H9 (cell line): ENCODE measurements at regions not wholly inside any gene's neighbourhood (a gene's known extent, or its start where the extent isn't known, plus 50 kb on each side); places are given as distances from the start of the nearest gene placed in this dataset.

Experiments used
- DNase-seq: peaks from one replicate; pipeline ENCODE4 v3.0.0-alpha.2; 2017
- H2AFZ ChIP-seq: one replicate; pipeline ENCODE4 v1.6.1; 2013; ENCODE audit warnings: mild to moderate bottlenecking, low read length, control low read depth, moderate library complexity
- H2AK5ac ChIP-seq: 2 replicates; pipeline ENCODE4 v1.6.1; 2013; ENCODE audit warnings: low read length, control low read depth, mixed read lengths; ENCODE audit not compliant: insufficient read length
- H2BK120ac ChIP-seq: one replicate; pipeline ENCODE4 v1.6.1; 2013; ENCODE audit warnings: low read depth, mild to moderate bottlenecking, low read length, control low read depth, inconsistent platforms; ENCODE audit not compliant: poor library complexity, severe bottlenecking
- H2BK12ac ChIP-seq: 2 replicates; pipeline ENCODE4 v1.6.1; 2013; ENCODE audit warnings: low read length, control low read depth, mixed read lengths, low read depth; ENCODE audit not compliant: insufficient read length
- H2BK15ac ChIP-seq: 2 replicates; pipeline ENCODE4 v1.6.1; 2013; ENCODE audit warnings: low read depth, low read length, control low read depth
- H2BK20ac ChIP-seq: one replicate; pipeline ENCODE4 v1.6.1; 2013; ENCODE audit warnings: low read depth, mild to moderate bottlenecking, low read length, control low read depth, inconsistent platforms; ENCODE audit not compliant: poor library complexity, severe bottlenecking
- H2BK5ac ChIP-seq: 2 replicates; pipeline ENCODE4 v1.6.1; 2013; ENCODE audit warnings: low read length, control low read depth, mixed read lengths; ENCODE audit not compliant: insufficient read length
- H3K14ac ChIP-seq: 2 replicates; pipeline ENCODE4 v1.6.1; 2013; ENCODE audit warnings: low read length, control low read depth; ENCODE audit not compliant: insufficient read depth
- H3K18ac ChIP-seq: 2 replicates; pipeline ENCODE4 v1.6.1; 2013; ENCODE audit warnings: low read depth, mild to moderate bottlenecking, mixed read lengths, low read length, control low read depth; ENCODE audit not compliant: insufficient read length
- H3K23ac ChIP-seq: 2 replicates; pipeline ENCODE4 v1.6.1; 2013; ENCODE audit warnings: low read length, control low read depth, mixed read lengths, low read depth; ENCODE audit not compliant: insufficient read length
- H3K23me2 ChIP-seq: 2 replicates; pipeline ENCODE4 v1.6.1; 2013; ENCODE audit warnings: low read depth, mild to moderate bottlenecking, mixed read lengths, low read length, control low read depth; ENCODE audit not compliant: insufficient read length, poor library complexity, severe bottlenecking
- H3K27ac ChIP-seq: 2 replicates; pipeline ENCODE4 v1.5.1; 2013; ENCODE audit warnings: low read length, control low read depth, mixed read lengths, low read depth; ENCODE audit not compliant: insufficient read length
- H3K27me3 ChIP-seq: 2 replicates; pipeline ENCODE4 v1.6.1; 2013; ENCODE audit warnings: low read length, control low read depth, inconsistent platforms; ENCODE audit not compliant: insufficient read depth
- H3K4ac ChIP-seq: 2 replicates; pipeline ENCODE4 v1.6.1; 2013; ENCODE audit warnings: low read depth, mild to moderate bottlenecking, control low read depth, inconsistent platforms, low read length, moderate library complexity
- H3K4me1 ChIP-seq: 2 replicates; pipeline ENCODE4 v1.6.1; 2013; ENCODE audit warnings: low read length, control low read depth, inconsistent platforms; ENCODE audit not compliant: insufficient read depth
- H3K4me2 ChIP-seq: 2 replicates; pipeline ENCODE4 v1.6.1; 2013; ENCODE audit warnings: low read length, control low read depth, mixed read lengths; ENCODE audit not compliant: insufficient read length, insufficient read depth
- H3K56ac ChIP-seq: 2 replicates; pipeline ENCODE4 v1.6.1; 2013; ENCODE audit warnings: low read depth, mild to moderate bottlenecking, mixed read lengths, low read length, control low read depth; ENCODE audit not compliant: insufficient read length
- H3K79me1 ChIP-seq: 2 replicates; pipeline ENCODE4 v1.6.1; 2013; ENCODE audit warnings: low read depth, mild to moderate bottlenecking, moderate library complexity, low read length, control low read depth, inconsistent platforms; ENCODE audit not compliant: insufficient read depth, poor library complexity, severe bottlenecking
- H3K79me2 ChIP-seq: 2 replicates; pipeline ENCODE4 v1.6.1; 2013; ENCODE audit warnings: low read length, control low read depth, inconsistent platforms; ENCODE audit not compliant: insufficient read depth
- H3K9ac ChIP-seq: 2 replicates; pipeline ENCODE4 v1.6.1; 2013; ENCODE audit warnings: low read length, control low read depth, mixed read lengths; ENCODE audit not compliant: insufficient read length; ENCODE audit errors: extremely low read depth
- H3K9me3 ChIP-seq: one replicate; pipeline ENCODE4 v1.6.1; 2013; ENCODE audit warnings: low read depth, low read length, inconsistent platforms; ENCODE audit not compliant: control insufficient read depth
- H3T11ph ChIP-seq: one replicate; pipeline ENCODE4 v1.6.1; 2013; ENCODE audit warnings: mild to moderate bottlenecking, low read length, control low read depth, inconsistent platforms
- H4K20me1 ChIP-seq: one replicate; pipeline ENCODE4 v1.6.1; 2013; ENCODE audit not compliant: control insufficient read depth, insufficient read length, insufficient read depth
- H4K5ac ChIP-seq: 2 replicates; pipeline ENCODE4 v1.6.1; 2013; ENCODE audit warnings: low read depth, mild to moderate bottlenecking, mixed read lengths, low read length, control low read depth; ENCODE audit not compliant: insufficient read length
- H4K8ac ChIP-seq: replicated peaks from 2 replicates; pipeline ENCODE4 v1.6.1; 2013; ENCODE audit warnings: low read length, control low read depth, mixed read lengths, low read depth; ENCODE audit not compliant: insufficient read length
- H4K91ac ChIP-seq: 2 replicates; pipeline ENCODE4 v1.6.1; 2013; ENCODE audit warnings: low read depth, mild to moderate bottlenecking, moderate library complexity, mixed read lengths, low read length, control low read depth; ENCODE audit not compliant: insufficient read length
- H3K27ac Mint-ChIP-seq, 3 experiments: 2 replicates in 2 of 3; 3 replicates in 1 of 3; pipeline ENCODE4 v1.8.0; 2020 to 2021; ENCODE audit warnings: mixed read lengths in 3 of 3, mild to moderate bottlenecking in 1 of 3, moderate library complexity in 1 of 3
- H3K27me3 Mint-ChIP-seq: 2 replicates; pipeline ENCODE4 v1.8.0; 2021; ENCODE audit warnings: low read depth, mild to moderate bottlenecking, moderate library complexity, mixed read lengths
- H3K36me3 Mint-ChIP-seq, 3 experiments: 2 replicates in 2 of 3; 3 replicates in 1 of 3; pipeline ENCODE4 v1.8.0; 2020 to 2021; ENCODE audit warnings: low read depth in 3 of 3, mixed read lengths in 3 of 3; ENCODE audit not compliant: insufficient read depth in 1 of 3
- H3K4me1 Mint-ChIP-seq, 2 experiments: 2 replicates each; pipeline ENCODE4 v1.8.0; 2020; ENCODE audit warnings: mixed read lengths in 2 of 2
- H3K4me3 Mint-ChIP-seq, 2 experiments: 2 replicates in 1 of 2; 3 replicates in 1 of 2; pipeline ENCODE4 v1.8.0; 2020 to 2021; ENCODE audit warnings: mild to moderate bottlenecking in 2 of 2, mixed read lengths in 2 of 2, moderate library complexity in 1 of 2
- H3K9me3 Mint-ChIP-seq, 2 experiments: 2 replicates in 1 of 2; 3 replicates in 1 of 2; pipeline ENCODE4 v1.8.0; 2020; ENCODE audit warnings: mild to moderate bottlenecking in 2 of 2, mixed read lengths in 2 of 2, moderate library complexity in 1 of 2
- CTCF ChIP-seq: fragments of 200-600 bp; sonication (generic); conservative IDR thresholded peaks from 3 replicates; pipeline ENCODE4 v1.8.0; 2021; ENCODE audit warnings: antibody characterized with exemption, mild to moderate bottlenecking
- WGBS: extraction: QIAGEN DNeasy Blood & Tissue Kit; methylation state at CpG from one replicate; pipeline ENCODE4 v1.1.7; 2013; ENCODE audit warnings: missing lambda C conversion rate, low lambda C conversion rate, mixed read lengths; ENCODE audit not compliant: insufficient read length; ENCODE audit errors: extremely low coverage; 5-methylcytosine and 5-hydroxymethylcytosine counted together

- no peak overlapping the region for H3K27ac Mint-ChIP-seq
These were observed 719.3 kb downstream of the NR2F1-AS1 start for GRCh38 chr5:92861531-92862285.

More at GRCh38 chr5:92861531-92862285, 719.3 kb downstream of the NR2F1-AS1 start:
- no peak overlapping the region for H4K91ac ChIP-seq
- TF ChIP-seq CTCF = no peak
- no peak overlapping the region for H3K56ac ChIP-seq
- no peak overlapping the region for H2AFZ ChIP-seq
- H3T11ph ChIP-seq = no peak overlapping the region
- no peak overlapping the region for H2BK20ac ChIP-seq
- no peak overlapping the region for H3K18ac ChIP-seq
- no peak overlapping the region for H3K4me2 ChIP-seq
- H3K23me2 ChIP-seq = no peaks in the 10 kb centered on the region
- no peak overlapping the region for H2BK12ac ChIP-seq
- no peaks in the 10 kb centered on the region for H3K36me3 Mint-ChIP-seq
- H3K4me3 Mint-ChIP-seq = no peak overlapping the region
- H3K9me3 Mint-ChIP-seq = no peaks in the 10 kb centered on the region
- H3K9ac ChIP-seq = no peak overlapping the region
- H2BK5ac ChIP-seq = no peak overlapping the region
- no peak for DNase-seq
- H3K14ac ChIP-seq = no peak overlapping the region
- H4K8ac ChIP-seq = no peak overlapping the region
- H3K79me1 ChIP-seq = no peaks in the 10 kb centered on the region
- H2BK15ac ChIP-seq = no peak overlapping the region
- no peaks in the 10 kb centered on the region for H3K27me3 Mint-ChIP-seq
- H3K4me1 Mint-ChIP-seq = no peaks in the 10 kb centered on the region
- no peaks in the 10 kb centered on the region for H3K9me3 ChIP-seq
- no peak overlapping the region for H3K27ac ChIP-seq
- no CpG with 5 or more reads among the region's 3 CpGs for WGBS
- H3K4ac ChIP-seq = no peak overlapping the region
- no peak overlapping the region for H2AK5ac ChIP-seq
- H3K79me2 ChIP-seq = no peaks in the 10 kb centered on the region
- no peak overlapping the region for H4K5ac ChIP-seq
- H4K20me1 ChIP-seq = no peaks in the 10 kb centered on the region
- no peaks in the 10 kb centered on the region for H3K4me1 ChIP-seq
- no peak overlapping the region for H2BK120ac ChIP-seq
- no peak overlapping the region for H3K23ac ChIP-seq
- no peaks in the 10 kb centered on the region for H3K27me3 ChIP-seq
